ENCODE measurements at regions not wholly inside any gene's neighbourhood (a gene's known extent, or its start where the extent isn't known, plus 50 kb on each side); places are given as distances from the start of the nearest gene placed in this dataset.

DNA sequence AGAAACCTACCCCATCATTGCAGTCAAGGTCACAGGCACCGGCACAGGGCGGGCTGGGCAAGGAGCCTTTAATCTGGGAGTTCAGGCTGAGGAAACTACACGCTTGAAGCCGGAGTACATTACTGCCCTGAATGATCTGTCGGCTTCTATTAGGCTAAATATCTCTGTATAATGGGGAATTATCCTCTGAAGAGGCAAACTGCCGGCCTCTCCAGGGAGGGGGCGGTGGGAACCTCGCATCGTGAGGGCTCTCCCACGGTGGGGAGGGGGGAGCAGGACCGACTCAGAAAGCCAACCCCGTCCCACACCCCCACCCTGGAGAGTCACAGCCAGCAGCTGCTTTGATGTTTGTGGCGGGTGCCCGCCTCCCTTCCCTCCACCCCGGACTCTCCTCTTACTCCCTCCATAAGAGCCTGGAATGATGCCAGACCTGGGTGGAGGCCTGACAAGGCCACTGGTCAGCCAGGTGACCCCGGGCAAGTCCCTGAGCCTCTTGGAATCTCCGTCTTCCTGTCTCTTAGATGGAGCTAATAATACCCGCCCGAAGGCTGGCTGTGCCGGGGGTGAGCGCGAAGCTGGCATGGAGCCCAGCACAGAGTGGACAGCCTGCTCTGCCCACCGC, 63.4 kb upstream of the LINGO1 start:
- TF ChIP-seq EP300 (IDR thresholded peaks at IDR 0.05) (no peak), POLR2A (IDR thresholded peaks at IDR 0.05) (no peak)
- TF ChIP-seq, protein P1, sequence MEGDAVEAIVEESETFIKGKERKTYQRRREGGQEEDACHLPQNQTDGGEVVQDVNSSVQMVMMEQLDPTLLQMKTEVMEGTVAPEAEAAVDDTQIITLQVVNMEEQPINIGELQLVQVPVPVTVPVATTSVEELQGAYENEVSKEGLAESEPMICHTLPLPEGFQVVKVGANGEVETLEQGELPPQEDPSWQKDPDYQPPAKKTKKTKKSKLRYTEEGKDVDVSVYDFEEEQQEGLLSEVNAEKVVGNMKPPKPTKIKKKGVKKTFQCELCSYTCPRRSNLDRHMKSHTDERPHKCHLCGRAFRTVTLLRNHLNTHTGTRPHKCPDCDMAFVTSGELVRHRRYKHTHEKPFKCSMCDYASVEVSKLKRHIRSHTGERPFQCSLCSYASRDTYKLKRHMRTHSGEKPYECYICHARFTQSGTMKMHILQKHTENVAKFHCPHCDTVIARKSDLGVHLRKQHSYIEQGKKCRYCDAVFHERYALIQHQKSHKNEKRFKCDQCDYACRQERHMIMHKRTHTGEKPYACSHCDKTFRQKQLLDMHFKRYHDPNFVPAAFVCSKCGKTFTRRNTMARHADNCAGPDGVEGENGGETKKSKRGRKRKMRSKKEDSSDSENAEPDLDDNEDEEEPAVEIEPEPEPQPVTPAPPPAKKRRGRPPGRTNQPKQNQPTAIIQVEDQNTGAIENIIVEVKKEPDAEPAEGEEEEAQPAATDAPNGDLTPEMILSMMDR (IDR thresholded peaks at IDR 0.05): no peak

All from ovary (tissue), 3 donors.